WTC11 (cell line): ENCODE measurements at regions not wholly inside any gene's neighbourhood (a gene's known extent, or its start where the extent isn't known, plus 50 kb on each side); places are given as distances from the start of the nearest gene placed in this dataset.

Experiments
- MXD4 ChIP-seq: fragments of 250-450 bp; sonication (Bioruptor Pico); IDR thresholded peaks from 2 replicates; pipeline ENCODE4 v1.8.0; 2021; ENCODE audit warnings: mild to moderate bottlenecking, moderate library complexity, borderline replicate concordance
- ZBTB43 ChIP-seq: sonication (generic); formaldehyde crosslinking; IDR thresholded peaks from 2 replicates; pipeline ENCODE4 v1.8.1; 2023; ENCODE audit warnings: mild to moderate bottlenecking, missing genetic modification reagents
- ZNF423 ChIP-seq: fragments of 250-450 bp; sonication (Bioruptor Pico); IDR thresholded peaks from 2 replicates; pipeline ENCODE4 v2.1.2; 2022; ENCODE audit warnings: mild to moderate bottlenecking, moderate library complexity
- TF ChIP-seq, protein P1 (sequence below): fragments of 200-600 bp; IDR thresholded peaks from 2 replicates; pipeline ENCODE4 v1.8.0; 2022; ENCODE audit warnings: antibody characterized with exemption
- TF ChIP-seq, protein P2 (sequence below): sonication (generic); formaldehyde crosslinking; IDR thresholded peaks from 2 replicates; pipeline ENCODE4 v1.8.0; 2022; ENCODE audit warnings: mild to moderate bottlenecking, missing genetic modification reagents

DNA sequence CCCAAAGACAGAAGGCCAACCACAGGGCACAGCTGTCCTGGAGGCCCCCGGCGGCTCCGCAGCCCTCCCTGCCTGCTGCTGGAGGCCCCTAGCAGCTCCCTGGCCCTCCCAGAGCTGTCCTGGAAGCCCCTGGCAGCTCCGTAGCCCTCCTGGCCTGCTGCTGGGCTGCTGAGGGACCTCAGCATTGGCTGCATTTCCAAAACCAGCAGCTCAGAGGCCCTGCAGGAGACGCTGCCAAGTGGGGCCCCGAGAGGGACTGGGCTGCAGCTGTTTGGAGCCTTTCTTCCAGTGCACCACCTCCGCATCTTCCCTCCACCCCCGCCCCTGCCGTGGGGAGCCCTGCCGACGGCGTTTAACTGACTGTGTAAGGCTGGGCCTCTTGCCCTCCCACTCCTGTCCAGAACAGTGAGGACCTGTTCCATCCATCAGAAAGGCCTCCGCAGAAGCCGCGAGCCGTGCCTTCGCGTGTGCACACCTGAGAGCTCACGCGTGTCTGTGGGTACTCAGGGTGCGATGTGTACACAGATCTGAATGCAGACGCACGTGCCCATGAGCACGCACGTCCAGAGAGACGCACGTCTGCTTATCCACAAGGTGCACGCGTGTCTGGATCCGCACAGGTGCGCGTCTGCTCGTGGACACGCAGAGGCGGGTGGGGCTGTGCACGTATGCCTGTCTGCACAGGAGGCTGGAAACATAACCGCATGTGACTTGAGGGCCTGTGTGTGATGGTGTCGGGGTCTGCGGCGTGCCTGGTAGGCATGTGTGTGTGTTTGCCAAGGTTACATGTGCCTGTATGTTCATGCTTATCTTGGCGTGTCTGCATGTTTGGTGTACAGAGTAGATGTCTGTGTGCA, 57.0 kb upstream of the FBRSL1 start:
- TF ChIP-seq, protein P1, sequence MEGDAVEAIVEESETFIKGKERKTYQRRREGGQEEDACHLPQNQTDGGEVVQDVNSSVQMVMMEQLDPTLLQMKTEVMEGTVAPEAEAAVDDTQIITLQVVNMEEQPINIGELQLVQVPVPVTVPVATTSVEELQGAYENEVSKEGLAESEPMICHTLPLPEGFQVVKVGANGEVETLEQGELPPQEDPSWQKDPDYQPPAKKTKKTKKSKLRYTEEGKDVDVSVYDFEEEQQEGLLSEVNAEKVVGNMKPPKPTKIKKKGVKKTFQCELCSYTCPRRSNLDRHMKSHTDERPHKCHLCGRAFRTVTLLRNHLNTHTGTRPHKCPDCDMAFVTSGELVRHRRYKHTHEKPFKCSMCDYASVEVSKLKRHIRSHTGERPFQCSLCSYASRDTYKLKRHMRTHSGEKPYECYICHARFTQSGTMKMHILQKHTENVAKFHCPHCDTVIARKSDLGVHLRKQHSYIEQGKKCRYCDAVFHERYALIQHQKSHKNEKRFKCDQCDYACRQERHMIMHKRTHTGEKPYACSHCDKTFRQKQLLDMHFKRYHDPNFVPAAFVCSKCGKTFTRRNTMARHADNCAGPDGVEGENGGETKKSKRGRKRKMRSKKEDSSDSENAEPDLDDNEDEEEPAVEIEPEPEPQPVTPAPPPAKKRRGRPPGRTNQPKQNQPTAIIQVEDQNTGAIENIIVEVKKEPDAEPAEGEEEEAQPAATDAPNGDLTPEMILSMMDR = no peak
- TF ChIP-seq MXD4 (CRISPR knock-in tag) (no peak), ZNF423 (no peak), ZBTB43 (CRISPR knock-in tag) (no peak)
- TF ChIP-seq, protein P2, sequence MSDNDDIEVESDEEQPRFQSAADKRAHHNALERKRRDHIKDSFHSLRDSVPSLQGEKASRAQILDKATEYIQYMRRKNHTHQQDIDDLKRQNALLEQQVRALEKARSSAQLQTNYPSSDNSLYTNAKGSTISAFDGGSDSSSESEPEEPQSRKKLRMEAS (CRISPR knock-in tag) = no peak
